GM19463 (cell line): ENCODE measurements at regions not wholly inside any gene's neighbourhood (a gene's known extent, or its start where the extent isn't known, plus 50 kb on each side); places are given as distances from the start of the nearest gene placed in this dataset.
"Not testable (repeated sequence)": the region's sequence is repeated elsewhere in the genome, so short reads cannot be mapped to it uniquely, and the experiment has no call there.

Source experiments
- ATAC-seq: cut with Tn5 transposase; IDR thresholded peaks from one replicate; pipeline ENCODE4 v1.9.1; 2021; ENCODE audit warnings: mild to moderate bottlenecking, moderate library complexity; ENCODE audit not compliant: unreplicated experiment

- no peak for ATAC-seq
These were observed 365.3 kb upstream of the ZNF32 start for GRCh38 chr10:44013981-44014380.

- no peak for ATAC-seq
These were observed 364.2 kb upstream of the ZNF32 start for GRCh38 chr10:44012921-44013320.

DNA sequence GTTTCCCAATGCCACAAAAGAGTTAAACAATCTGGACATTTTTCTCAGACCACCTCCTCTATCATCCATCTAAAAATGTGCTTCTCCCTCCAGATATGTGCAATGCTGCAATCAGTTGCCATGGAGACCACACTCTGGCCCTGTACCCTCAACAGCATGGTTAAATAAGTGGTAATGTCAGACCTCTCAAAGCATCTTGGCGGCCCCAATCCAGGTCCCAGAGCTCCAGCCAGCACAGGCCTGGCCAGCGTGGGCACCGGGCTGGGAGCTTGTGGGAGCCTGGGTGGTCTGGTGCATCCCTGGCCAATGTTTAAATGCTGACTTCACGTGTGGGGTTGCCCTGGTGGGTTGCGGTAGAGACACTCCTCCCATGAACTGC, 362.9 kb upstream of the ZNF32 start:
- no peak for ATAC-seq

- peak; percentile 90 for ATAC-seq
These were observed 362.4 kb upstream of the ZNF32 start for GRCh38 chr10:44010873-44011602.

DNA sequence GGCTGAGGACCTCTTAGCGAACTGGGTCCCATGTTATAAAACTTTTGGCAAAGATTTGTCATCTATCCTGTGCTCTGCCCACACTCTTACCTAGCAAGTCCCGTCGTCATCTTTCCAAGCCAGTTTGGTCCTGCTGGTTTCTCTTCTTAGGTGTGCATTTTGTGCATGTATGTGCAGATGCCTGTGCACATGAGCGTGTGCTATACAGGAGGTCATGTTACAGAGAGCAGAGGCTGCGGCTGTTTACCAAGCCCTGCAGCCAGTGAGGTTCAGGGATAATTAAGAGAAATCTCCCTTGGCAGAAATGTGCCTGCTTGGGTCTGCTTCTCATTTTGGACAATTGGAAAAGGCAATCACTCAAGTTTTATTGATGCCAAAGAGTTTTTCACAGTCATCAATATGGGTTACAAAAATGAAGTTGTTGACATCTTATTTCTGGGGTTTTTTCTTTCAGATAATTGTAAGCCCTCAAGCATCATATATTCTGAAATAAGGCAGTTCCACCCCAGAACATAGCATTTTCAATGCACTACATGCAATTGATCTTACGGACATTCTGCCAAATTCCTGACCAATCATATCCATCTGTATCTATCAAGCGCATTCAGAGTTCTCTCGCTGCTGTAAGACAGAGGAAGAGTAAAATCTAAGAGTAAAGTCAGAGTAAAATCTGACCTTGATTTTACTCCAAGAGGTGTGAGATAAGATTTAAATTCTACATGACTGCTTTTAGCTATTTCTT, 361.4 kb upstream of the ZNF32 start:
- ATAC-seq = no peak

- no peak for ATAC-seq
These were observed 360.4 kb upstream of the ZNF32 start for GRCh38 chr10:44008917-44009709.

DNA sequence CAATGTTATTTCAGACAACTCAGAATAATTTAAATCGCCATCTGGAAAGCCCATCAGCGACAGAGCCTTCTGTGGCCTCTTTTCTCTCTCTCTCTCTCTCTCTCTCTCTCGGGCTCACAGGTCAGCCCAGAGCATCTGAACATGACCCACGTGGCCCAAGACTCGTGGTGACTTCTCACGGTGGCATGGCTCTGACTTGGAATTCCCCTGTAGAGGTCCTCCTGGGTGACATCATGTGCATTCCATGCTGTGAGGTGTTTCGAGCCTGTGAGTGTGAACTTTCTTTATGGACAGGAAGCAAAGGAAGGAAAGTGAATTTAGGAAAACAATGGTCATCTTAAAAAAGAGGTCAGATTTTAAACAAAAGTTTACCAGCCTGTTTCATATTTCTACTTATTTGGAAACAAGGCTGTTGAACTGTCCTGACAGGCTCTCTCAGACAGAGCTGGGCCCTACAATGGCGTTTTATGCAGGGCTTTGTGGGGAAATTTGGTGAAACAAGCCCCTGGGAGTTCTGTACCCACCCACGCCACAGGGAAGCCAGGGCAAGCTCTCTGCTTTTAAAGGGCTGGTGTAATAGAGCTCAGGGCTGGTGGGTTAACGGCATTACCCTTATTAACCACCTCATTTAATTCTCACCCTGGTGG, 359.7 kb upstream of the ZNF32 start:
- peak; percentile 55 for ATAC-seq

GRCh38 chr10:44006771-44007170, 358.1 kb upstream of the ZNF32 start:
- no peak for ATAC-seq

DNA sequence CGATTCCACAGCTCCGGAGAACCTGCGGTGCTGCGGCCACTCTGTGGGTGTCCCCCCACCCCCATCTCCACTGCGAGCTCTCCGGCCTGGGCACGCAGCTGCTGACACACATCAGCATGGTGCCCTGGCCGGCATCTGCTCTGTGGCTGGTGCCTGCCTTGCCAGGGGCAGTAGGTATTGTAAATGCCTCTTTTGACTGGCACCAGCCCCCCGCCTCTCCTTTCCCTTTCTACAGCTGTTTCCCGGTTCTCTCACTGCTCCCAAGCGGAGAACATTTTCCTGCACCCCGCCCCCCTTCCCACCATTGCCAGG, 357.1 kb upstream of the ZNF32 start:
- no peak for ATAC-seq

GRCh38 chr10:44004913-44005787, 356.5 kb upstream of the ZNF32 start:
- ATAC-seq = no peak

- ATAC-seq = no peak
These were observed 349.5 kb upstream of the ZNF32 start for GRCh38 chr10:43998021-43998809.

- no peak for ATAC-seq
These were observed 348.6 kb upstream of the ZNF32 start for GRCh38 chr10:43997330-43997729.

DNA sequence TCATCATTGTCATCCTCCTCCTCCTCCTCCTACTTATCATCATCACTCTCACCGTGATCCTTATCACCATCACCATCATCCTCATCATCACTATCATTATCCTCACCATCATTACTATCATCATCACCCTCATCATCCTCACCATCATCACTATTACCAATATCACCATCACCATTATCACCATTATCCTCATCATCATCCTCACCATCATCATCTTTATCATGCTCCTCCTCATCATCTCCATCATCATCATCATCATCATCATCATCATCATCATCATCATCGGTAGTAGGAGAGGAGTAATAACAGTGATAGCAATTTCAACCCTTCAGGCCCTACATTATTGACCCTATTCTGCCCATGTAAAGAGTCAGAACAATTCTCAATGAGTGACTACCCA, 345.9 kb upstream of the ZNF32 start:
- ATAC-seq = no peak

DNA sequence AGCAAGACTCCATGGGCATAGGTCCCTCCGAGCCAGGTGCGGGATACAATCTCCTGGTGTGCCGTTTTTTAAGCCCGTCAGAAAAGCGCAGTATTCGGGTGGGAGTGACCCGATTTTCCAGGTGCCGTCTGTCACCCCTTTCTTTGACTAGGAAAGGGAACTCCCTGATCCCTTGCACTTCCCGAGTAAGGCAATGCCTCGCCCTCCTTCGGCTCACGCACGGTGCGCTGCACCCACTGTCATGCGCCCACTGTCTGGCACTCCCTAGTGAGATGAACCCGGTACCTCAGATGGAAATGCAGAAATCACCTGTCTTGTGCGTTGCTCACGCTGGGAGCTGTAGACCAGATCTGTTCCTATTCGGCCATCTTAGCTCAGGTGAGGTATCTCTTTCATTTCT, 344.1 kb upstream of the ZNF32 start:
- ATAC-seq = not testable (repeated sequence)

- no peak for ATAC-seq
These were observed 337.7 kb upstream of the ZNF32 start for GRCh38 chr10:43986374-43986773.

DNA sequence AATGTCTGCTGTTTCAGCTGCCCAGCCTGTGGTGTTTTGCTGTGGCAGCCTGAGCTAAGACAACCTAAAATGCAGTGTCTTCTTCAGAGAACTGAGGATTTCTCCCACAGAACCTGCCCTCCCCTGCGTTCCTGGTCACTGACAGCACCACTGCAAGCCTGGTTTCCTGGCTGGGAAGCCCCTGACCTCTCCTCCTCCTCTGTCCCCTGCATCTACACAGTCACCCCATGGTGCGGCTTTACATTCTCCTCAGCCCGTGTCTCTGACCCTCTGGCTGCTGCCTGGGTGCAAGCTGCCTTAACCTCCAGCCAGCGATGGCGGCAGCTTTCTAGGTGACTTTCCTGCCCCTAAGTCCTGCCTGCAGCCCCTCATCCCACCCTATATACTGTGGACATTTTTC, 337.3 kb upstream of the ZNF32 start:
- no peak for ATAC-seq

GRCh38 chr10:43983856-43984271, 335.2 kb upstream of the ZNF32 start:
- ATAC-seq = no peak

DNA sequence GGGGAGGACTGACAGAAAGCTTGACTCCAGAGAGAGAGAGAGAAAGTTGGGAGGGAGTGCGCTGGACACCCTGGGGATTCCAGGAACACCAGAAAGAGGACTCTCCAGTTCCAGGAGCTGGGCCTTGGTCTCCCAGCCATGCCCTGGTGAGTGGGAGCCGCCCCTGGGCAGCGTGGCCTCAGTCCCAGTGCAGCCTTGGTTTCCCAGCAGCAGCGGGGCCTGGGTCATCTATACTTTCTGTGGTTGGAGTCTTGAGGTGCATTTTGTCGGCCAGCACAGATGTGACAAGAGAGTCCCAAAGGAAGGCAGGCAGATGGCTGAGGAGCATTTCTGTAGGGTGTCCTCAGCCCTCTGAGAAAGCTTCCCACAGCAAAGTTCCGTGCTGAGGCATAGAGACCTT, 334.7 kb upstream of the ZNF32 start:
- no peak for ATAC-seq

- ATAC-seq = no peak
These were observed 333.6 kb upstream of the ZNF32 start for GRCh38 chr10:43982250-43982649.

GRCh38 chr10:43981696-43982095, 333.0 kb upstream of the ZNF32 start:
- no peak for ATAC-seq
